ENCODE measurements at regions not wholly inside any gene's neighbourhood (a gene's known extent, or its start where the extent isn't known, plus 50 kb on each side); places are given as distances from the start of the nearest gene placed in this dataset.

DNA sequence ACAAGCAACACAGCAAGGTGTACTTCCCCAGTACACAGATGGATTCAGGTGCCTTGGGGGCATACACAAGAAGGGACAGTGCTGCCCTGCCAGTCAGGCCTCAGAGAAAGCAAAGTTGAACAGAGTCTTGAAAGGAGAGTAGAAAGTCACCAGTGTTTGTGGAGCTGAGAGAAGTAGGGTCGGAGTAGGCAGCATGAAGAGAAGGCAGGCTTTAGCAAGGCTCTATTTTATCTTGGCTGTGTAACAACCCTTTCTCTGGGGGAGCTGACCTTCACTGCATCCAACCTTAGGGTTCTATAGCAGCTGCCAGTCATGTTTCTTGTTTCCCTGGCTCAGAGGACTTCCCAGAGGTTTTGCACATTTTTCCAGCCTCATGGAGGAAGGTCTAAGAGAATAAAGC lies 77.4 kb upstream of the BLID start (continued):
- TF ChIP-seq, protein P1, sequence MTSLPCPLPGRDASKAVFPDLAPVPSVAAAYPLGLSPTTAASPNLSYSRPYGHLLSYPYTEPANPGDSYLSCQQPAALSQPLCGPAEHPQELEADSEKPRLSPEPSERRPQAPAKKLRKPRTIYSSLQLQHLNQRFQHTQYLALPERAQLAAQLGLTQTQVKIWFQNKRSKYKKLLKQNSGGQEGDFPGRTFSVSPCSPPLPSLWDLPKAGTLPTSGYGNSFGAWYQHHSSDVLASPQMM (CRISPR knock-in tag; IDR thresholded peaks at IDR 0.05) = no peak
- TF ChIP-seq SRSF1 (IDR thresholded peaks at IDR 0.05; ENCODE audit: low read depth, low read length) (no peak), GABPA (tag; conservative IDR thresholded peaks at IDR 0.05; ENCODE audit: low read depth) (no peak), ZNF253 (CRISPR knock-in tag; conservative IDR thresholded peaks at IDR 0.05) (no peak), ZNF589 (CRISPR knock-in tag; IDR thresholded peaks at IDR 0.05; ENCODE audit: low read depth) (no peak)

DNA sequence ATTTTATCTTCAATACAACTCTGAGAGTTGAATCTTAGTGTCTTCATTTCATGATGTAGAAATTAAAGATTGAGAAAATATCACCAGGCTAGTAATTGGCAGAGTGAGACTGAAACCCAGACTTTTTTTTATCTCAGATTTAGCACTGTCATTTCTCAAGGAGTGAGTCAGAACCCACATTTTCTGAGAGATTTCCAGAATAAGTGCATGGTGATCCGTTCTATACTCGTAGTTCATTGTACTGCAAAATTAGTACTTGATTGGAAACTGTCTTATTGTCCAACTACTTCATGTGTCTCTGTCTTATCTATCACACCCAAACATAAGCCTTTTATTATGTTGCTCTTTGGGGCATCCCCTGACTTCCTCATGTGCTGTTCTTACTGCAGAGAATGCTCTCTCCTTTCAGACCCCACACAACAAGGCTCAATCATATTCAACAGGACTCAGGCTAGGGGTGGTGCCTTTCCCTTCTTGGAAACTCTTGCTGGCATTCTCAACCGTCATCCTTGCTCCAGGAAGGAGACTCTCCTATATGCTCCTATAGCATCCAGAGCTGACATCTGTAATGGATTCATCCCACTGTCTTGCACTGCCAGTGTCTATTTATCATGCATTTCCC lies 76.7 kb upstream of the BLID start:
- Histone ChIP-seq H3K9me3 (replicated peaks; ENCODE audit: control insufficient read depth, insufficient read depth, low read depth, low read length) (no peaks in the 10 kb centered on the region), H3K9me1 (ENCODE audit: control insufficient read depth, insufficient read depth, low read length) (no peaks in the 10 kb centered on the region), H3K36me3 (ENCODE audit: control insufficient read depth, insufficient read depth, low read length) (no peaks in the 10 kb centered on the region), H3K9ac (ENCODE audit: insufficient read depth in 1 of 2, low read depth in 2 of 2, low read length in 2 of 2) (no peak overlapping the region), H4K20me1 (replicated peaks; ENCODE audit: control insufficient read depth, insufficient read depth, low read length) (no peaks in the 10 kb centered on the region), H3K4me3 (no peak overlapping the region), H3K4me1 (replicated peaks in 1 of 2; ENCODE audit: control insufficient read depth in 2 of 2, insufficient read depth in 2 of 2, low read length in 2 of 2) (no peaks in the 10 kb centered on the region), H2AFZ (ENCODE audit: low read depth, low read length) (no peak overlapping the region), H3K79me2 (ENCODE audit: control insufficient read depth, insufficient read depth, low read length) (no peaks in the 10 kb centered on the region), H3K27me3 (ENCODE audit: control insufficient read depth in 2 of 2, insufficient read depth in 2 of 2, low read length in 2 of 2) (no peaks in the 10 kb centered on the region), H3K4me2 (ENCODE audit: insufficient read depth, low read length) (no peak overlapping the region), H3K27ac (ENCODE audit: extremely low read depth, low read depth, low read length) (no peak overlapping the region)
- no peak for FAIRE-seq
- in situ Hi-C loops (cut with MboI) = no loop called here
- POLR2A ChIA-PET = no interaction called here
- ATAC-seq = no peak
- WGBS (ENCODE audit: insufficient coverage, low coverage, missing lambda C conversion rate) = 0% methylated on average over 3 of the region's 3 CpGs
- no peak for DNase-seq (ENCODE audit: extremely low read depth in 1 of 4, low spot score in 3 of 4)
- intact Hi-C loops (cut with micrococcal nuclease) = no loop called here
- no TSS peak for BruUV-seq (replicated peaks)
- CTCF ChIA-PET (ENCODE audit: low intra/inter-chr PET ratio) = no interaction called here
- TF ChIP-seq ZKSCAN8 (CRISPR knock-in tag; IDR thresholded peaks at IDR 0.05) (no peak), RCOR1 (IDR thresholded peaks at IDR 0.05; ENCODE audit: borderline replicate concordance in 1 of 2, low read depth in 2 of 2, low read length in 2 of 2) (no peak)
- TF ChIP-seq, protein P2, sequence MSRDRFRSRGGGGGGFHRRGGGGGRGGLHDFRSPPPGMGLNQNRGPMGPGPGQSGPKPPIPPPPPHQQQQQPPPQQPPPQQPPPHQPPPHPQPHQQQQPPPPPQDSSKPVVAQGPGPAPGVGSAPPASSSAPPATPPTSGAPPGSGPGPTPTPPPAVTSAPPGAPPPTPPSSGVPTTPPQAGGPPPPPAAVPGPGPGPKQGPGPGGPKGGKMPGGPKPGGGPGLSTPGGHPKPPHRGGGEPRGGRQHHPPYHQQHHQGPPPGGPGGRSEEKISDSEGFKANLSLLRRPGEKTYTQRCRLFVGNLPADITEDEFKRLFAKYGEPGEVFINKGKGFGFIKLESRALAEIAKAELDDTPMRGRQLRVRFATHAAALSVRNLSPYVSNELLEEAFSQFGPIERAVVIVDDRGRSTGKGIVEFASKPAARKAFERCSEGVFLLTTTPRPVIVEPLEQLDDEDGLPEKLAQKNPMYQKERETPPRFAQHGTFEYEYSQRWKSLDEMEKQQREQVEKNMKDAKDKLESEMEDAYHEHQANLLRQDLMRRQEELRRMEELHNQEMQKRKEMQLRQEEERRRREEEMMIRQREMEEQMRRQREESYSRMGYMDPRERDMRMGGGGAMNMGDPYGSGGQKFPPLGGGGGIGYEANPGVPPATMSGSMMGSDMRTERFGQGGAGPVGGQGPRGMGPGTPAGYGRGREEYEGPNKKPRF (IDR thresholded peaks at IDR 0.05; ENCODE audit: low read depth, low read length) = no peak

Data from K562 (cell line).